ENCODE measurements at regions not wholly inside any gene's neighbourhood (a gene's known extent, or its start where the extent isn't known, plus 50 kb on each side); places are given as distances from the start of the nearest gene placed in this dataset.
"Not testable (repeated sequence)": the region's sequence is repeated elsewhere in the genome, so short reads cannot be mapped to it uniquely, and the experiment has no call there.

DNA sequence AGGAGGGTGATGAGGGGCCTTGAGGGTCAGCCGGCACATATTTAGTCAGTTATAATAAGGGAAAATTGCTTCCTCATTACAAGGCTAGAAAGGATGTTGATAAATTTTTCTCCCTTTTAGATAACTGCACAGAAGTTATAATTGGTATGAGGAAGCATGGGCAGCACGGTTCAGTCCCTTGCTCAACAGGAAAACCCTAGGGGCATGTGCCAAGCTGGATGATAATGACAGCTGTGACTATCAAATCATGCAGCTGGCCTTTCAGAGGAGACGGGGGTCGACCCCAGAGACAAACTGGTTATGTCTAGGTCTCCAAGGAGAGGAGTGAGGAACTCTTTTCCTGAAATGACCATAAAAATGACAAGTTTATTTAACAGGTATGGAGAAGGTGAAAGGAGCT lies 448.1 kb upstream of the VRK2 start:
- DNase-seq (ENCODE audit: low read depth): no peak

DNA sequence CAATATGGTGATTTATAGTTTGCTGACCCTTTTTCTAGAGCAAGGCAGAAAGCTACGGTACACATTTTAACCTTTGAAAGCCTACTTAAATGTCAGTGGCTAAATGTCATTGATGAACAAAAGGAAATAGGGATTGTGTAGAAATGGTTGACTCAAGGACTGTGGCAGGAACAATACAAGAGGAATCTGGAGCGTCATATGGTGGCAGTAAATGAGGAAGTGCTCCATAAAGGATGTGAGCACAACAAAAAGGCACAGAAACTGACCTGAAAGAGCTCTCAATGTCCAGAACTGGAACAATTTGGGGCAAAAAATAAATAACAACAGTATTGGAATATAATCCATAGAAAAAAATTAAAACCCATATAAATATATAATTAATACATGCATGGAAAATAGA lies 443.9 kb upstream of the VRK2 start:
- no peak for DNase-seq (ENCODE audit: low read depth)

DNA sequence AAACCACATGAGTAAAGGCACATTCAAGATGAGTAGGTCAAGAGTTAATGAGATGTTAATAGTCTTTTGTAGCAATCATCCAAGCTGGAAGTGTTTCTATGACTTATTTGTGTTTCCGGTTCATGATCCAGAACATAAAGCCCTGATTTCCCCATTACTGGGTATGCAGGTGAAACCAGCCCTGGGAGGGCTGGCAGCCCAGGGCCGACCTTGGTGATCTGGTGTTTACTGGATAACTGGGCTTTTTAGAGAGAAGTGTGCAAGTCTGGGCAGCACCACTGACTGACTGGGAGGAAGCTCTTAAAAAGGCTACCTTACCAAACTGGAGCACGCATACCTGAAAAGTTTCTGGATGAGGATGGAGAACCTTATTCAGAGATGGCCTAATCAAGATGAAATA lies 431.6 kb upstream of the VRK2 start:
- no peak for DNase-seq (ENCODE audit: low read depth)

DNA sequence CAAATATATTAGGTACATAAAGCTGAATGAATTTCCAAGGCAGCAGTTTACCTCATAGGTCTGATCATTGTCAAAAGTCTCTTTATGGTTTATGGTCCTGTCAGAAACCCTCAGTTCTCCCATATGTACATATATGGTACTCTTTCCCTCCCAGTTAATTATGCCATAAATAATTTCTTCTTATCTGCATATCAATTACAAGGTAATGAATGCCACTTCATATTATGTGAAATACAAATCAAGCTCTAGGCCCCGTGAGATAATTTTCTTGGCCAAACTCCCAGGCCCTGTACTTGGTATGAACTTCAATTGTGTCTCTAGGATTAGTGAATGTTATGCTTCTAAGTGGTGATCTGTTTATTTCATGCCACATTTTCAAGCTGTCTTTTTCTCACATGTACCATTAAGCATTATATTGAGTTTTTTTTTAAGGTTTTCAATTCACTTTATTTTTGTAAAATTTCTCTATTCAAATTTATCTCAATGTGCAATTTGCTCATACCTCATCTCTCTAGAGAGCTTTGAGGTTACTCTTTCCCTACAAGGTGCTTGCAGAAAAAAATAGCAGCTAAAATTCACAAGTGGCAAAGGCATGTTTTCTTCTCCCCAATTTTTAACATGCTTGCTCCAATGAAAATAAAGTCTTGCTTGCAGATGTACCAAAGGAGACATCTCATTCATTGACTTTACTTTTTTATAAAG lies 430.6 kb upstream of the VRK2 start:
- DNase-seq (ENCODE audit: low read depth): no peak

DNA sequence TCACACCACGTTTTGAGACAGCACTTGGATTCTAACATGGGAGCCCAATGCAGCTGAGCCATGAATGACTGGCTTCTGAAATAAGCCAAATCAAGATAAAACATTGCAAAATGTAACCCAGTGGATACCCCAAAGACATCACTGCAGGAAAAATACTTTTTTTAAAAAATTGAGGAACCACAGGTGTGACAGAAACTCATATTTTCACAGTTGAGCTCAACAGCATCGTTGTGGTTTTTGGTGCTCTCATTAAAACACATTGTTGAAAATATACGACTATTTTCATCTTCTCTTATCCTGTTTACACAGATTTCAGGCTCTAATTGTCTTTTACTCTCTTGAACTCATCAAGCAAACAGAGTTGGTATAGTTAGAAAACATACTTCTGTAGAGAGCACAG lies 429.3 kb upstream of the VRK2 start:
- no peak for DNase-seq (ENCODE audit: low read depth)

DNA sequence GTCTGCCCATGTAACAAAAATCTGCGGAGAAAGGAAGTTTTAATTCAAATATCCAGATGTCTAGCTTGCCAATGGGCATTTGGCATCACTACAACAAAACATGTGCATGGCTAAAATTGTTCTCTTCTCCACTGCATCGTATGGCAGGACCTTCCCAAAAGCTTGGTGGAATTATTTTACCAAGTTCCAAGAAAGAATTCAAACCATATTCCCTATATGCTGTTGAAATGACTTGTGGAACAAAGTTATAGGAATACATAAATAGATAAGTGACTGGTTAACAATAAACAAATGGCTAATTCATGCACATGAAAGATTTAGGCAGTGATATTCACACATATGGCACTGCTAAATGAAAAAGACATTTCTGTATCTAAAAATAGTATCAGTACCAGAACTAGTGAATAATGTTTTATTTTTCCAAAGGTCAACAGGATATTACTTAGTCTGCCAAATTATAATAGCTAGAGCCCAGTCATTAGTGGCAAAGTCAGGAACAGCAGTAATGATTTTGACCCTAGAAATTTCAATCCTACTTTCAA lies 425.4 kb upstream of the VRK2 start:
- no peak for DNase-seq (ENCODE audit: low read depth)

DNA sequence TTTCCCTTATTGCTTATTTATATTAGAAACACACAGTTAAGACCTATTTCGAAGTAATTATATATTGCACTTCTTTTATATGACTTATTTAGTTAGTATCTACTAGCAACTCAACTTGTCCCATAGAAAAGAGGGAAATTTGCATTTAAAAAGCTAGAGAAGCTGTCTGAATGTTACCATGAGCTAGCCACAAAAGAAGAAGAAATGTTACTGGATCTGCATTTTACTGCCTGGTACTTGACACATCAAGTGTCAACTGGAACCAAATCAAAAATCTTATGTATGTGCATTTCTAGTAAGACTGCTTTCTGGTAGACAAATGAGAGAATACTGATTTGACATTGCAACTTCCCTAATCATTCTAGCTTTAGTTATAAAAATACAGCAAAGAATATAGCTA lies 424.6 kb upstream of the VRK2 start:
- no peak for DNase-seq (ENCODE audit: low read depth)

DNA sequence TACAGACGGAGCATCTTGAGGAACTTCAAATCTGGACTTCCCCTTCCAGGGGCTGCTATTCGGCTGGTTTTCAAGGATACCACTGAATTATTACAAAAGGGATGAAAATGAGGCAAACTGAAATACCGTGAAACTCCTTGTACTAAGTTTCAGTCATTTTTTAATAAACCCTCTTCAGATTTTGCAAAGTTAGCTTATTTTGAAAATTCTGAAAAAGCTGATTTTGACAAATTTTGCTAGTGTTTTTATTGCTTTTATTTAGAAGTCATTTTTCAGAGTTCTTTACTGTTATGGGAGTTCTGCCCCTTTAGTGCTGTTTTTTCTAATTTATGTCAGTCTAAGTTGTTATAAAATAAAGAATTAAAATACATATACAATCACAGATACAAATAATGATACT lies 390.4 kb upstream of the VRK2 start:
- DNase-seq (ENCODE audit: low read depth): no peak

DNA sequence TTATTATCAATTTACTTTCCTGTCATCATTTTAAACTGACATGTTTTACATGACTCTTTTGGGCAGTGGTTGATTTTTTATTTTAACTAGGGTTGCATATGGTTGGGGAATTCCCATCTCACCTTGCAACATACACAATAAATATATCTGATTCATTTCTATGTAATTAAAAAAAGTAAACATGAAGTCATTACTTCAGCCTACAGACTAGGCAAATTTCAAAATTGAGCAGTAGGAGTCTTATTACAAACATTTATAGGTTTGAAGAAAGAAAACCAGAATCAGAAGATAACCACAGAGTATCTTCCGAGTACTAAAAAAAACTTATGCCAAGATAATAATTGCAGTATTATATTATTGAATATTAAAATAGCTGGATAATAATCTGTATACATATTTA lies 377.0 kb upstream of the VRK2 start:
- DNase-seq (ENCODE audit: low read depth): no peak

DNA sequence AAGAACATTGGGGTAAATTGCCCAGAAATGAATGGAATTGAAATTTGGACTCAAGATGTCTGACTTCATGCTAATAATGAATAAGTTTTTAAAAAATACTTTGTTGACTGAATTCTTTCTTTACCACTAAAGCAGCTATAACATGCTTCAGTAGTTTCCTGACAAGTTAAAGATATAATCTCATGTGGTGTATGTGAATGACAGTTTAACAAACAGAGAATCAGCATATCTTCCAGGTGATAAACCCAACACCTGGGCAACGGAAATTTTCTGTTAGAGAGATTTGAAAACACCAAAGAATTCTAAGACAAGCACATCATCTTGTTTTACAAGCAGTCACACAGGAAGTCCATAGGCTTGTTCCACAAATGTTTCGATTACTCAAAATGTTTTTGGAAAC lies 372.6 kb upstream of the VRK2 start:
- DNase-seq (ENCODE audit: low read depth): no peak

DNA sequence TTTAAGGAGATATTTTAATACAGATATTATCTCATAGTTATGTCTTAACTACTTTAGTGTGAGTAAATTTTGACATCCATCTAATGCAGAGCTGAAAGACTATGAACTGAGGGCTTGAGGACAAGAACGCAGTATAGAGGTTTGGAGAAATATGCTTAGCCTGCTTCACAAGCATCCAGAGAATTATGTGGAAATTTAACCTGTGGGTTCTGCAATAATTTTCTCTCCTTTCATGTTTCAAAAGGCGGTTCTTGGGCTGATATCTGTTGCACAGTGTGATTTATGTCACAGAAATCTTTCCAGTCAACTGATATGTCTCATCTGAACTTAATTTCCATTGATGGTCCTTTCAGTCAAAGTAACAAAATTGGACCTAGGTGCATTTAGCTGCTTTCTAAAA lies 371.9 kb upstream of the VRK2 start:
- no peak for DNase-seq (ENCODE audit: low read depth)

DNA sequence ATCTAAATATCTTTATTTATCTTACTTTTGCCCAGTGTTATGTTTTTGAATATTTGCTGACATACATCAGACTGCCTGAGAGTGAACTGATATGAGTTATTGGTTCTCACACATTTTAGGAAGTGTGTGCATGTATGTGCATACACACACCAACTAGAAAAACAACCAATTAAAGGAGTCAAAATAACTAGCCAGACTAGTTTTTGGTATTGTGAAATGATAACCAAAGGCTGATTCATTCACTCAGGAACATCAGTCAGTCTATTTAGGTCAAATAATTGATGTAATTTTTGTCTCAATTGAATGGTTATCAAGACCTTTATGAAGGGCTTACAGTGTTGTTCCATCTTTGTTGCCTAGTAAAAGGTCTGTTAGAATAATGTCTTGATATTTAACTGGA lies 369.3 kb upstream of the VRK2 start:
- DNase-seq (ENCODE audit: low read depth): no peak

DNA sequence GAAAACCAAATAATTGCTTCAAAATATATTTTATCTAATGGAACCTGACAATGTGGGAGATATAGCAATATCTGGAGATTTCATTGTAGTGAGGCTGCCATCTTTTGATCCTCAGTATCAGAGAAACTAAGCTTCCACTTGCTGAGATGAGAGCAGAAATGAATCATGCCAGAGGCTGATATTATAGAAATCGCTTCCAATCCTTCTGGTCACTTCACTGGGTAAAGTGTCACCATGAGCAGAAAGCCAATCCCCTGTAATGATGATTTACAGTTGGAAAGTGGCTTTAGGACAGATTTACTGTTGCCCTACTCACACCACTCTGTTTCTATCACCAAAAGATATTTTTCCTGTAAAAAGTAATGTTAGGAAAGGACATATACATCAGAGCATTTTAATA lies 365.0 kb upstream of the VRK2 start:
- no peak for DNase-seq (ENCODE audit: low read depth)

DNA sequence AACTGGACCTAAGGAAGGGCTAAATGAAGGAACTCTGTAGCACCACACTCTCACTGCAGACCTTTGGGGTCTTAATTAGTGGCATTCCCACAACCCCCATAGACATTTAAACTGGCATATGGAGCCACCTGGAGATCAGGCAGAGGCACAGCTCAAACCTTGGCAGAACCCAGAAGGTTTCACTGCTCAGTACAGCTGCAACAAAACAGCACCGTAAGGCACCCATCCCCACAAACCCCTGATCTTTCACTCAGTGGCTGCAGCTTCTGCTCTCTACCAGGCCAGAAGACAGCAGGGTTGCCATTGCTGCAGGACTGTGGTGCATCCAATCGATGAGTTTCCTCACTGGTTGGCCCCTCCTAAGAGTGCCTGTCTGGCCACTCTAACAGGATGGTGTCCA lies 361.6 kb upstream of the VRK2 start:
- no peak for DNase-seq (ENCODE audit: low read depth)

DNA sequence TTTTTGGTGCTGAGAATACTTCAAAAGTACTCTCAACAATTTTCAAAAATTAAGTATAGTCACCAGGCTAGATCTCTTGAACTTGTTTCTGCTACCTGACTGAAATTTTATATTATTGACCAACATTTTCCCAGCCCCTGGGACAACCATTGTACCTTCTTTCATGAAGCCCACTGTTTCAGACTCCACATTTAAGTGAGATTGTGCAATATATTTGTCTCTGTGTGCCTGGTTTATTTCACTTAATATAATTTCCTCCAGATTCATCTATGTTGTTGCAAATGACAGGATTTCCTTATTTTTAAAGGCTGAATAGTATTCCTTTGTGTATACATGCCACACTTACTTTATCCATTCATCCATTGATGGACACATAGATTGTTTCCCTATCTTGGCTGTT lies 354.2 kb upstream of the VRK2 start:
- no peak for DNase-seq (ENCODE audit: low read depth)

DNA sequence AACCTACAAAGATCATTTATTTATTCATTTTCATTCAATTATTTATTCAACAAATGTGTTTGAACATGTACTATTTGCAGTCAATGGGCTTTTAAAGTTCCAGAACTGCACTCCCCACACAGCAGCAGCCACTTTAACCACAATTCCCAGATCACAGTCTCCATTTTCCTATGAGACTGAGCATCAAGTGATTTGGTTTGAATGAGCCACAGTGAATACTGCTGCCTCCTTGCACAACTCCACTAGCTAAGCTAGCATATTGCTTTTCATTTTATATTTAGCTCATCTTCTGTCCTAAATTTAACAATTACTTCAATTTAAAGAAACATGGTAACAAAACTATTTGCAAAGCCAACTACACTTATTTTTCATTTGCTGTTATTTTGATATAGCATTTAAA lies 353.4 kb upstream of the VRK2 start:
- no peak for DNase-seq (ENCODE audit: low read depth)

DNA sequence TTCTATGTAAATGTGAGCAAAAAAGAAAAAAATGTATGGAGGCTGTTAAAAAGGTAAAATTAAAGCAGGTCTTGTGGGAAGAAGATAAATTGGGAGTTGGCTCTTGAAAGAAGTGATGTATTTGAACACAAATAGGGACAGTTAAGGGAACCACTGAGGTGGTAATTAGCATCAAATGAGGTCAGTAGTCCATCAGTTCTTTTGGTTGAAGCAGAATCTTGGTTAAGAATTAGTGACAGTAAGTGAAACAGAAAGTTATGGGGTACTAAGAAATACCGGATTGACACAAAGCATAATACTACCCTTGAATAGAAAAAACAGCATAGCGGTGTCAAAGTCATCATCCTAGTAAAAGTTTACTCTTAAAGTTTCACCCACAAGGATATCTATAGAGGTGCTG lies 352.6 kb upstream of the VRK2 start:
- DNase-seq (ENCODE audit: low read depth): no peak

DNA sequence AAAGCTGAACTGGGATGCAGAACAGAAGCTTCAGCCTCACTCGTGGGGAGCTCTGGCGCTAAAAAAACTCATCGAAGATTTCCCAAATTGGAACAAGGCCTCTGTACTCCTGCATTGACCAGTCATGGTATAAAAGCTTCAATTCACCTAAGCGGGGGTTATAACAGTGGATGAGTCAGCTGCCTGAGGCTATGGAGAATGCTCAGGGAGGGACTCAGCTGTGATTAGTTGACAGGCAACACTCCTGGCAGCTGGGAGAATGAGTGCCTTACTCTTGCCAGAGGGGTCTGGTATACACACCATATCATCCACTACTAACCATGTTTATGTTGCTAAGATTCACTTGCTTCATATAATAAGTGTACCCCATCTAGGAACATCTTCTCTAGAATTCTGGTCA lies 350.6 kb upstream of the VRK2 start:
- no peak for DNase-seq (ENCODE audit: low read depth)

DNA sequence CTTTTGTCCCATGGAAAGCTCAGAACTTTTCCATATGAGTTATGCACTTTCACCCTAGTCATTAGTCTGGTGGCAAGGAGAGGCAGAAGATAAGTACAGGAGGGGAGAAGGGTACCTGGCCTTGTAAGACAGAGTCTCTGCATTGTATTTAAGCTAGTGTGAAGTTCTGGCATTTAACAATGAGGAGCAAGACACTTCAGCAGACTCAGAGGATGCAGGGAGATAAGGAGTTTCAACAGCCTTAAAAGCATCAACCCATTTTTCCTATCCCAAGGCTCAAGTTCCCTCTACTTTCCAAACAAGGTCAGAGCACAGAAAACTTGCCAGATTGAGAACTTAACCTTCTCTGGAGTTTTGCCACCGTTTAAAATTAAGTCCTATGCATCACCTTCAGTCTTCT lies 348.2 kb upstream of the VRK2 start:
- DNase-seq (ENCODE audit: low read depth): no peak

DNA sequence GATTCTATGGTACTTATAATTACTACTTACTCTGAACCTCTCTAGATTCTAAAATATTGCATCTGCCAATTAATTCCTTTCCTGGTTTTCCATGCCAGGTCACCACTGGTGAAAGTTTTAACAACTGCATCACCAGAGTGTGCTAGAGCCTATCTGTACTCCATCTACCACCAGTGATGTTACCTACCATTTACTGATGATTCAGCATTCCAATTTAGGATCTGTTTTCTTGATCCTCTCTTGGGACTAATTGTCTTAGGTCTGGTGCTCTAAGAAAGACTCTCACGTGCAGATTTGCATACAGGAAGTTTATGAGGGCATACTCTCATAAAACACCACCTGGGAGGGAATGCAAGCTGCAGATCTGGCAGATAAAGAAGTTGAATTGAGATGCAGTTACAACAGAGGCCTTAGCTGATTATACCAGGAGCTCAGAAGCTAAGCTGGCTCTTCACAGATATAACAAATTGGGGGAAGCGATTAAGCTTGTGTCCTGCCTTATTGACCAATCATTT lies 347.6 kb upstream of the VRK2 start:
- no peak for DNase-seq (ENCODE audit: low read depth)

DNA sequence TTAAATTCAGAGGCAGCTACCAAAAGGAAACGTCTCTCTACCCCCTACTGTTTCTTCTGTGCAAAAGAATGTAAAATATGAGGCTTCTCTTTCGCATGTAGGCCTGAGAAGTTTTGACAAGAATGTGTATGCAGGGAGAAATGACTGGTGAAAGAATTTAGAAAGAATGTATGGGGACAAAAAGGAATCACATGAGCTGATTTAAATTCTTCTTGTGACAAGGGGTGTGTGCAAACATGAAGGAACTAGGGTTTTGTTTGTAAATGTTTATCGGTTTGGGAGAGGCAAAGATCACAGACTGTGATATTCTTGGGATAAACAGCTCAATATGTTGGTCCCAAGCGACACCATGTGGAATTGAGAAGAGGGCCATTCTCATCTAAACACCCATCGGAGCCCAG lies 345.2 kb upstream of the VRK2 start:
- no peak for DNase-seq (ENCODE audit: low read depth)

DNA sequence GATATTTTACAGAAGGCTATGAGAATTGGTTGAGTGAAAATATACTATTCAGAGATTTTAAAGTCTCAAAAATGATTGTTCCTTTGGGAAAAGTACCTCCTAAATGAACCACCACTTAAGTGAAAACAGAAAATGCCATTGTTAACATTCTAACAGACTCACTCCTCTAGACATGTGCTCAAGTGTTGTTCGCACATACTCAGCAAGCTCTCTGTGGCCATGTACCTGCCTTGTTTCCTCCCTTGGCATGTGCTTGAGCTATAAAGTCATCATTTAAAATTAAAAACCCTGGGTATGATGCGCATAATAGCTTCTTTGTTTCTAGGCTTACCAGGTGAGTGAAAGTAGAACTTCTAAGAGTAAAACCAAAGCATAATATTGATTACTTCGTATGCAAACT lies 343.2 kb upstream of the VRK2 start:
- DNase-seq (ENCODE audit: low read depth): no peak

DNA sequence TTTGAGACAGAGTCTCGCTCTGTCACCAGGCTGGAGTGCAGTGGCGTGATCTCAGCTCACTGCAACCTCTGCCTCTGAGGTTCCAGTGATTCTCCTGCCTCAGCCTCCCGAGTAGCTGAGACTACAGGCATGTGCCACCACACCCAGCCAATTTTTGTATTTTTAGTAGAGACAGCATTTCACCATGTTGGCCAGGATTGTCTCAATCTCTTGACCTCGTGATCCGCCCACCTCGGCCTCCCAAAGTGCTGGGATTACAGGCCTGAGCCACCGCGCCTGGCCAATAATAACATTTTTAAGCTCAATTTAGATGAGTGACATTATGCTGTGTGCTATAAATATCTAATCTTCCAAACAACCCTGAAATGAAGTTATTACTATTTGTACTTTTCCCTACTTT lies 338.8 kb upstream of the VRK2 start:
- DNase-seq (ENCODE audit: low read depth): not testable (repeated sequence)

DNA sequence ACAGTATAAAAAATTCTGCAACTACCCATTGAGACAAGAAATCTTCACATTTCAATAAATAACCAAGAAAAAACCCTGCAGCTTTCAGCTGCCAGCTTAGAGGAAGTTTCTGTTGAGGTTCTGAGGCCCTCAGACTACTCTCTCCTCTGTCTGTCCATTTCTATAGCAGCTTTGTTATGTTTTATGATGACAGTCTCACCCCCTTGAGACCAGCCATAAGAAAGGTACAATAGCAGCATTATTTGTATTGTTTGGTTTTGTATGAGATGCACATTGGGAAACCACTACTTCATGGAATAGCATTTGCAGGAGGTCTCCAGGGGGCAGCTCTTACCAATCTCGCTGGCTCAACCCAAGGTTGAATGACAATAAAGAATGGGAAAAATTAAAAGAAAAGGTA lies 334.6 kb upstream of the VRK2 start:
- DNase-seq (ENCODE audit: low read depth): no peak

All from activated T-cell treated with anti-CD3 and anti-CD28 coated beads for 1 hour (primary cell).